ENCODE measurements at regions not wholly inside any gene's neighbourhood (a gene's known extent, or its start where the extent isn't known, plus 50 kb on each side); places are given as distances from the start of the nearest gene placed in this dataset.

- TF ChIP-seq DZIP1 (CRISPR knock-in tag; IDR thresholded peaks at IDR 0.05): no peak
- no peak for TF ChIP-seq ZMYM4 (CRISPR knock-in tag; IDR thresholded peaks at IDR 0.05)
- no peak for TF ChIP-seq ONECUT2 (CRISPR knock-in tag; IDR thresholded peaks at IDR 0.05)
Measured at GRCh38 chr3:87987952-87988351, 70.9 kb downstream of the CGGBP1 start (continued).

GRCh38 chr3:87982421-87982820, 76.4 kb downstream of the CGGBP1 start:
- Histone ChIP-seq H3K4me1 (ENCODE audit: insufficient read depth, low read length) (no peaks in the 10 kb centered on the region), H3K9me3 (ENCODE audit: low read length) (no peaks in the 10 kb centered on the region), H2AFZ (ENCODE audit: low read length) (no peak overlapping the region), H4K20me1 (ENCODE audit: insufficient read depth, low read length) (no peaks in the 10 kb centered on the region), H3K79me2 (ENCODE audit: insufficient read depth, low read length) (no peaks in the 10 kb centered on the region), H3K27me3 (ENCODE audit: control insufficient read depth in 1 of 2, insufficient read depth in 2 of 2, low read length in 2 of 2) (no peaks in the 10 kb centered on the region), H3K27ac (ENCODE audit: extremely low read length, insufficient read depth, low read length) (no peak overlapping the region), H3K36me3 (replicated peaks in 1 of 2; ENCODE audit: control insufficient read depth in 1 of 2, insufficient read depth in 2 of 2, low read length in 2 of 2) (no peaks in the 10 kb centered on the region), H3K9ac (ENCODE audit: insufficient read depth, low read depth, low read length) (no peak overlapping the region), H3K4me3 (replicated peaks in 1 of 3; ENCODE audit: insufficient read depth in 1 of 3, low read depth in 2 of 3, low read length in 3 of 3) (no peak overlapping the region), H3K4me2 (ENCODE audit: low read depth, low read length) (no peak overlapping the region)
- no TSS peak for BruUV-seq (replicated peaks)
- ATAC-seq (no peak), FAIRE-seq (no peak), DNase-seq (ENCODE audit: low spot score) (no peak)
- in situ Hi-C loops (cut with HindIII; ENCODE audit: extremely low pct_ligation_motif_present, low pct_unique_long_range_greater_than_20kb) (no loop called here), intact Hi-C loops (cut with micrococcal nuclease; ENCODE audit: unreplicated experiment) (no loop called here)
- POLR2A ChIA-PET: no interaction called here
- CTCF ChIA-PET (ENCODE audit: low intra/inter-chr PET ratio, low total read pairs): no interaction called here
- WGBS (ENCODE audit: low lambda C conversion rate): 3% methylated on average over 3 of the region's 3 CpGs
- no peak for TF ChIP-seq ZNF367 (CRISPR knock-in tag; IDR thresholded peaks at IDR 0.05; ENCODE audit: borderline replicate concordance)
- no peak for TF ChIP-seq ZNF318 (CRISPR knock-in tag; IDR thresholded peaks at IDR 0.05)
- no peak for TF ChIP-seq SP1 (IDR thresholded peaks at IDR 0.05)
- no peak for TF ChIP-seq SP1 (CRISPR knock-in tag; IDR thresholded peaks at IDR 0.05)
- no peak for TF ChIP-seq GFI1 (CRISPR knock-in tag; IDR thresholded peaks at IDR 0.05; ENCODE audit: borderline replicate concordance)
- TF ChIP-seq ATF5 (CRISPR knock-in tag; IDR thresholded peaks at IDR 0.05; ENCODE audit: low read depth): no peak
- no peak for TF ChIP-seq PTBP1 (IDR thresholded peaks at IDR 0.05; ENCODE audit: low read depth, low read length, poor library complexity, severe bottlenecking)
- TF ChIP-seq ZNF550 (CRISPR knock-in tag; IDR thresholded peaks at IDR 0.05; ENCODE audit: borderline replicate concordance): no peak
- no peak for TF ChIP-seq ZNF761 (CRISPR knock-in tag; conservative IDR thresholded peaks at IDR 0.05)
- TF ChIP-seq MEIS2 (CRISPR knock-in tag; IDR thresholded peaks at IDR 0.05): no peak
- TF ChIP-seq ZFAT (CRISPR knock-in tag; conservative IDR thresholded peaks at IDR 0.05): no peak

Data from HepG2 (cell line).